Mesenchymal stem cell (in vitro differentiated cells and primary cell): ENCODE measurements at regions not wholly inside any gene's neighbourhood (a gene's known extent, or its start where the extent isn't known, plus 50 kb on each side); places are given as distances from the start of the nearest gene placed in this dataset.
"Not testable (repeated sequence)": the region's sequence is repeated elsewhere in the genome, so short reads cannot be mapped to it uniquely, and the experiment has no call there.

Experiments used
- DNase-seq: peaks from one replicate; pipeline ENCODE4 v3.0.0-alpha.2; 2013
- H2AFZ ChIP-seq: one replicate; pipeline ENCODE4 v1.6.1; 2013; ENCODE audit warnings: low read depth, mild to moderate bottlenecking, control low read depth, inconsistent platforms, low read length, moderate library complexity
- H2AK5ac ChIP-seq: 2 replicates; pipeline ENCODE4 v1.6.1; 2013; ENCODE audit warnings: low read length, moderate library complexity, mild to moderate bottlenecking, inconsistent platforms; ENCODE audit not compliant: severe bottlenecking
- H2BK120ac ChIP-seq: one replicate; pipeline ENCODE4 v1.6.1; 2013; ENCODE audit warnings: low read depth, mild to moderate bottlenecking, inconsistent platforms, low read length, moderate library complexity
- H2BK12ac ChIP-seq, 2 experiments: one replicate each; pipeline ENCODE4 v1.6.1; 2013; ENCODE audit warnings: inconsistent platforms in 2 of 2, low read length in 2 of 2, mild to moderate bottlenecking in 2 of 2, moderate library complexity in 2 of 2, control low read depth in 1 of 2
- H2BK15ac ChIP-seq: one replicate; pipeline ENCODE4 v1.6.1; 2013; ENCODE audit warnings: mild to moderate bottlenecking, low read depth, inconsistent platforms; ENCODE audit not compliant: poor library complexity, severe bottlenecking
- H2BK5ac ChIP-seq: 2 replicates; pipeline ENCODE4 v1.6.1; 2013; ENCODE audit warnings: low read depth, mild to moderate bottlenecking, low read length, control low read depth, inconsistent platforms; ENCODE audit not compliant: poor library complexity, severe bottlenecking
- H3K14ac ChIP-seq, 2 experiments: one replicate each; pipeline ENCODE4 v1.6.1; 2013; ENCODE audit warnings: inconsistent platforms in 2 of 2, low read length in 2 of 2, control low read depth in 1 of 2, mild to moderate bottlenecking in 1 of 2, moderate library complexity in 1 of 2
- H3K18ac ChIP-seq, 2 experiments: one replicate each; pipeline ENCODE4 v1.6.1; 2013; ENCODE audit warnings: inconsistent platforms in 2 of 2, low read length in 2 of 2, control low read depth in 1 of 2, low read depth in 1 of 2, mild to moderate bottlenecking in 1 of 2
- H3K23ac ChIP-seq, 2 experiments: one replicate each; pipeline ENCODE4 v1.6.1; 2013; ENCODE audit warnings: inconsistent platforms in 2 of 2, low read length in 2 of 2, mild to moderate bottlenecking in 2 of 2, moderate library complexity in 2 of 2, control low read depth in 1 of 2
- H3K27ac ChIP-seq: 2 replicates; pipeline ENCODE4 v1.5.1; 2013; ENCODE audit warnings: mild to moderate bottlenecking, moderate library complexity, low read length, control low read depth, inconsistent platforms; ENCODE audit not compliant: poor library complexity, severe bottlenecking
- H3K27me3 ChIP-seq, 2 experiments: 2 replicates each; pipeline versions ENCODE4 v1.6.1 to v1.7.0; 2013; ENCODE audit warnings: low read length in 2 of 2, mild to moderate bottlenecking in 2 of 2, moderate library complexity in 2 of 2, control low read depth in 1 of 2, inconsistent platforms in 1 of 2; ENCODE audit not compliant: control insufficient read depth in 1 of 2, insufficient read depth in 1 of 2
- H3K36me3 ChIP-seq, 2 experiments: 2 replicates each; pipeline versions ENCODE4 v1.6.1 to v1.7.0; 2013; ENCODE audit warnings: low read length in 2 of 2, control low read depth in 1 of 2, inconsistent platforms in 1 of 2, low read depth in 1 of 2, mild to moderate bottlenecking in 1 of 2; ENCODE audit not compliant: insufficient read depth in 2 of 2, control insufficient read depth in 1 of 2
- H3K4ac ChIP-seq, 2 experiments: one replicate each; pipeline ENCODE4 v1.6.1; 2013; ENCODE audit warnings: inconsistent platforms in 2 of 2, low read length in 2 of 2, mild to moderate bottlenecking in 2 of 2, moderate library complexity in 2 of 2, control low read depth in 1 of 2, low read depth in 1 of 2
- H3K4me1 ChIP-seq: 2 replicates; pipeline ENCODE4 v1.6.1; 2013; ENCODE audit warnings: low read depth, low read length, control low read depth; ENCODE audit not compliant: control insufficient read depth, insufficient read depth
- H3K4me2 ChIP-seq: 2 replicates; pipeline ENCODE4 v1.6.1; 2013; ENCODE audit warnings: low read length, mild to moderate bottlenecking, inconsistent platforms; ENCODE audit not compliant: poor library complexity, severe bottlenecking
- H3K4me3 ChIP-seq, 2 experiments: 2 replicates each; pipeline versions ENCODE4 v1.5.1 to v1.7.0; 2013; ENCODE audit warnings: low read length in 2 of 2, mild to moderate bottlenecking in 2 of 2, control low read depth in 1 of 2, low read depth in 1 of 2; ENCODE audit not compliant: insufficient read depth in 1 of 2
- H3K79me1 ChIP-seq: replicated peaks from 2 replicates; pipeline ENCODE4 v1.6.1; 2013; ENCODE audit warnings: mild to moderate bottlenecking, control low read depth, low read length, inconsistent platforms; ENCODE audit not compliant: poor library complexity, severe bottlenecking
- H3K9ac ChIP-seq: 2 replicates; pipeline ENCODE4 v1.7.0; 2013; ENCODE audit warnings: mild to moderate bottlenecking, low read length, moderate library complexity
- H3K9me3 ChIP-seq: 2 replicates; pipeline ENCODE4 v1.7.0; 2013; ENCODE audit warnings: mild to moderate bottlenecking, low read length; ENCODE audit not compliant: control insufficient read depth
- H4K8ac ChIP-seq: one replicate; pipeline ENCODE4 v1.6.1; 2013; ENCODE audit warnings: inconsistent platforms, mild to moderate bottlenecking, low read length, moderate library complexity
- H4K91ac ChIP-seq: one replicate; pipeline ENCODE4 v1.6.1; 2013; ENCODE audit warnings: mild to moderate bottlenecking, low read length, inconsistent platforms
- WGBS: methylation state at CpG from one replicate; pipeline ENCODE4 v1.1.7; 2013; ENCODE audit warnings: mixed read lengths; 5-methylcytosine and 5-hydroxymethylcytosine counted together

- no peak overlapping the region for H2BK12ac ChIP-seq
- WGBS, result 79% methylated on average over 3 of the region's 4 CpGs
These were observed 74.2 kb downstream of the APOBEC1 start for GRCh38 chr12:7591531-7591930.

DNA sequence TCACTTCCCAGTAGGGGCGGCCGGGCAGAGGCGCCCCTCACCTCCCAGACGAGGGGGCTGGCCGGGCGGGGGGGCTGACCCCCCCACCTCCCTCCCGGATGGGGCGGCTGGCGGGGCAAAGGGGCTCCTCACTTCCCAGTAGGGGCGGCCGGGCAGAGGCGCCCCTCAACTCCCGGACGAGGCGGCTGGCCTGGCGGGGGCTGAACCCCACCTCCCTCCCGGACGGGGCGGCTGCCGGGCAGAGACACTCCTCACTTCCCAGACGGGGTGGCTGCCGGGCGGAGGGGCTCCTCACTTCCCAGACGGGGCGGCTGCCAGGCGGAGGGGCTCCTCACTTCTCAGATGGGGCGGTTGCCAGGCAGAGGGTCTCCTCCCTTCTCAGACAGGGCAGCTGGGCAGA lies 75.6 kb downstream of the APOBEC1 start:
- H3K9ac ChIP-seq, H3K14ac ChIP-seq, H3K36me3 ChIP-seq, DNase-seq, H2BK12ac ChIP-seq, H2BK5ac ChIP-seq, H3K9me3 ChIP-seq, H3K79me1 ChIP-seq, H2BK120ac ChIP-seq, H2AFZ ChIP-seq, H3K4me2 ChIP-seq, H3K27ac ChIP-seq, H3K23ac ChIP-seq, H3K4ac ChIP-seq, H4K91ac ChIP-seq, H2BK15ac ChIP-seq, H3K4me1 ChIP-seq, H2AK5ac ChIP-seq, H3K4me3 ChIP-seq, H3K18ac ChIP-seq, H4K8ac ChIP-seq: not testable (repeated sequence)
- peaks cover 0 to 30% of the 10 kb centered on the region in 2 experiments for H3K27me3 ChIP-seq
- WGBS, result 98% methylated on average over 10 of the region's 27 CpGs

More at GRCh38 chr12:7591531-7591930, 74.2 kb downstream of the APOBEC1 start:
- no peak for DNase-seq
- no peak overlapping the region for H2BK5ac ChIP-seq
- H4K8ac ChIP-seq, result no peak overlapping the region
- no peak overlapping the region for H3K18ac ChIP-seq
- no peak overlapping the region for H3K23ac ChIP-seq
- no peak overlapping the region for H3K4me2 ChIP-seq
- H3K4me3 ChIP-seq, result no peak overlapping the region
- no peaks in the 10 kb centered on the region for H3K79me1 ChIP-seq
- H4K91ac ChIP-seq, result no peak overlapping the region
- H3K27me3 ChIP-seq, result peaks cover 0 to 28% of the 10 kb centered on the region in 2 experiments
- H3K36me3 ChIP-seq, result no peaks in the 10 kb centered on the region
- no peaks in the 10 kb centered on the region for H3K9me3 ChIP-seq
- H3K4ac ChIP-seq, result no peak overlapping the region
- H2BK15ac ChIP-seq, result no peak overlapping the region
- H3K27ac ChIP-seq, result no peak overlapping the region
- H3K14ac ChIP-seq, result no peak overlapping the region
- no peaks in the 10 kb centered on the region for H3K4me1 ChIP-seq
- H2BK120ac ChIP-seq, result no peak overlapping the region
- no peak overlapping the region for H2AK5ac ChIP-seq
- H2AFZ ChIP-seq, result no peak overlapping the region
- no peak overlapping the region for H3K9ac ChIP-seq

GRCh38 chr12:7588742-7589329 lies 76.9 kb downstream of the APOBEC1 start:
- H3K9ac ChIP-seq, result peak overlapping the region; percentile 59
- WGBS, result 75% methylated on average over 2 of the region's 4 CpGs

DNA sequence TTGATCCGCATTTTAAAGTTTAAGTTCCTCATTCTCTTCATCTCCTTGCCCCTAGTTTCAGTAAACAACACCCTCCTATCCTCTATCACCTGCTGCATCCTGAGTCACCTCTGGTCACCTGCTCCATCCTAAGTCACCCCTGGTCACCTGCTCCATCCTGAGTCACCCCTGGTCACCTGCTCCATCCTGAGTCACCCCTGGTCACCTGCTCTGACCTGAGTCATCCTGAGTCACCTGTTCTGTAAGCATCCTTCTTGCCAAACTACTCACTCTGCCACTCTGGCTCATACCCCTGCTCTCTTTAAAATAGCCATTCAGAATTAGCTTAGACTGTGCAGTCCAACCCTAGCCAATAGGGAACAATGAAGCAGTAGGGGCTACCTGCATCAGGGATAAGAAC lies 80.6 kb upstream of the CD163 start:
- not testable (repeated sequence) for H3K23ac ChIP-seq, H3K4me1 ChIP-seq, DNase-seq, H3K18ac ChIP-seq, H3K36me3 ChIP-seq, H4K91ac ChIP-seq, H3K79me1 ChIP-seq, H3K4me3 ChIP-seq, H2AK5ac ChIP-seq, H3K27me3 ChIP-seq, H3K9me3 ChIP-seq, H2BK120ac ChIP-seq, H3K9ac ChIP-seq, H2BK15ac ChIP-seq, H3K14ac ChIP-seq, H3K4me2 ChIP-seq, H4K8ac ChIP-seq, H2AFZ ChIP-seq, H3K4ac ChIP-seq, H3K27ac ChIP-seq, H2BK12ac ChIP-seq, H2BK5ac ChIP-seq
- 67% methylated on average over 1 of the region's 1 CpG for WGBS

More at GRCh38 chr12:7588742-7589329, 76.9 kb downstream of the APOBEC1 start:
- H3K14ac ChIP-seq, H2BK15ac ChIP-seq, H3K27ac ChIP-seq, H2AK5ac ChIP-seq, H3K4me3 ChIP-seq, H3K9me3 ChIP-seq, H2BK5ac ChIP-seq, H3K79me1 ChIP-seq, H4K8ac ChIP-seq, H3K4ac ChIP-seq, H3K36me3 ChIP-seq, H2BK12ac ChIP-seq, H3K4me1 ChIP-seq, H3K23ac ChIP-seq, H4K91ac ChIP-seq, H3K4me2 ChIP-seq, H2AFZ ChIP-seq, H2BK120ac ChIP-seq, H3K18ac ChIP-seq: not testable (repeated sequence)
- H3K27me3 ChIP-seq, result peaks cover 0 to 20% of the 10 kb centered on the region in 2 experiments
- peak; percentile 43 for DNase-seq
